Astrocyte of the cerebellum (primary cell): ENCODE measurements at regions not wholly inside any gene's neighbourhood (a gene's known extent, or its start where the extent isn't known, plus 50 kb on each side); places are given as distances from the start of the nearest gene placed in this dataset.
"Not testable (repeated sequence)": the region's sequence is repeated elsewhere in the genome, so short reads cannot be mapped to it uniquely, and the experiment has no call there.

ENCODE experiments used
- DNase-seq: peaks from one replicate; pipeline ENCODE4 v3.0.0-alpha.2; 2011; ENCODE audit warnings: low read depth
- H3K4me3 ChIP-seq: 2 replicates; pipeline ENCODE4 v1.5.1; 2011; ENCODE audit warnings: mild to moderate bottlenecking, low read depth, low read length, moderate library complexity
- in situ Hi-C: cut with HindIII; loops from 2 replicates; pipeline ENCODE4 v1.10.0; 2017; ENCODE audit warnings: low sequenced_read_pairs

- DNase-seq, H3K4me3 ChIP-seq, in situ Hi-C loops: not testable (repeated sequence)
Measured at GRCh38 chr7:73244782-73245311, 63.8 kb downstream of the NSUN5 start.

- DNase-seq, in situ Hi-C loops: not testable (repeated sequence)
- peak overlapping the region; percentile 27 for H3K4me3 ChIP-seq
Measured at GRCh38 chr7:73234994-73235717, 73.5 kb downstream of the NSUN5 start.

- in situ Hi-C loops, DNase-seq, H3K4me3 ChIP-seq: not testable (repeated sequence)
Measured at GRCh38 chr7:73225745-73226144, 82.9 kb downstream of the NSUN5 start.

GRCh38 chr7:73221724-73222123 lies 86.9 kb downstream of the NSUN5 start:
- DNase-seq, H3K4me3 ChIP-seq, in situ Hi-C loops: not testable (repeated sequence)

GRCh38 chr7:73220766-73221370 lies 87.8 kb downstream of the NSUN5 start:
- DNase-seq, in situ Hi-C loops, H3K4me3 ChIP-seq: not testable (repeated sequence)

- DNase-seq, H3K4me3 ChIP-seq, in situ Hi-C loops: not testable (repeated sequence)
Measured at GRCh38 chr7:73220357-73220756, 88.3 kb downstream of the NSUN5 start.

- in situ Hi-C loops, H3K4me3 ChIP-seq, DNase-seq: not testable (repeated sequence)
Measured at GRCh38 chr7:73218802-73219201, 89.8 kb downstream of the NSUN5 start.

GRCh38 chr7:73216046-73216675 lies 92.5 kb downstream of the NSUN5 start:
- DNase-seq, in situ Hi-C loops: not testable (repeated sequence)

GRCh38 chr7:73215232-73215631 lies 93.4 kb downstream of the NSUN5 start:
- DNase-seq, H3K4me3 ChIP-seq, in situ Hi-C loops: not testable (repeated sequence)

More at GRCh38 chr7:73216046-73216675, 92.5 kb downstream of the NSUN5 start:
- not testable (repeated sequence) for H3K4me3 ChIP-seq

GRCh38 chr7:73214471-73214870 lies 94.2 kb downstream of the NSUN5 start:
- DNase-seq, H3K4me3 ChIP-seq, in situ Hi-C loops: not testable (repeated sequence)

- in situ Hi-C loops, H3K4me3 ChIP-seq, DNase-seq: not testable (repeated sequence)
Measured at GRCh38 chr7:73213076-73213475, 95.5 kb downstream of the NSUN5 start.

- H3K4me3 ChIP-seq, in situ Hi-C loops: not testable (repeated sequence)
Measured at GRCh38 chr7:73205594-73205993, 103.0 kb downstream of the NSUN5 start.

GRCh38 chr7:73204898-73205297 lies 103.7 kb downstream of the NSUN5 start:
- in situ Hi-C loops, result not testable (repeated sequence)
- peak; percentile 42 for DNase-seq

More at GRCh38 chr7:73205594-73205993, 103.0 kb downstream of the NSUN5 start:
- not testable (repeated sequence) for DNase-seq

GRCh38 chr7:73203312-73203711 lies 105.3 kb downstream of the NSUN5 start:
- H3K4me3 ChIP-seq, DNase-seq, in situ Hi-C loops: not testable (repeated sequence)

More at GRCh38 chr7:73204898-73205297, 103.7 kb downstream of the NSUN5 start:
- not testable (repeated sequence) for H3K4me3 ChIP-seq

GRCh38 chr7:73201264-73201663 lies 107.4 kb downstream of the NSUN5 start:
- DNase-seq, in situ Hi-C loops, H3K4me3 ChIP-seq: not testable (repeated sequence)

GRCh38 chr7:73200518-73201099 lies 108.0 kb downstream of the NSUN5 start:
- DNase-seq, in situ Hi-C loops, H3K4me3 ChIP-seq: not testable (repeated sequence)

- H3K4me3 ChIP-seq, DNase-seq, in situ Hi-C loops: not testable (repeated sequence)
Measured at GRCh38 chr7:73193991-73194390, 108.2 kb upstream of the SPDYE9 start.
